ENCODE measurements at regions not wholly inside any gene's neighbourhood (a gene's known extent, or its start where the extent isn't known, plus 50 kb on each side); places are given as distances from the start of the nearest gene placed in this dataset.

DNA sequence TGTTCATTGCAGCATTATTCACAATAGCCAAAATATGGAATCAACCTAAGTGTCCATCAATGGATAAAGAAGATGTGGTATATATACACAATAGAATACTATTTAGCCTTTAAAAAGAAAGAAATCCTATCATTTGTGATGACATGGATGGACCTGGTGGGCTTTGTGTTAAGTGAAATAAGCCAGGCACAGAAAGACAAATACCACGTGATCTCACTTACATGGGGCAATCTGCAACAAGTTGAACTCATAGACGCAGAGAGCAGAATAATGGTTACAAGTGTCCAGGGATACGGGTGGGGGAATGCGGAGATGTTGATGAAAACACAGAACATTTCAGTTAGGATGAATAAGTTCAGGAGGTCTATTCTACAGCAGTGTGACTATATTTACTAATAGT is 66.4 kb upstream of the ALDH1B1 start:
- TF ChIP-seq POLR2AphosphoS5 (IDR thresholded peaks at IDR 0.05; ENCODE audit: borderline replicate concordance, low read depth, low read length) (no peak), EZH2 (IDR thresholded peaks at IDR 0.05) (no peak)

All from SK-N-MC (cell line).